OCI-LY7 (cell line): ENCODE measurements at regions not wholly inside any gene's neighbourhood (a gene's known extent, or its start where the extent isn't known, plus 50 kb on each side); places are given as distances from the start of the nearest gene placed in this dataset.

Experiments
- EZH2phosphoT487 ChIP-seq: fragments of 200-600 bp; sonication (generic); IDR thresholded peaks from 2 replicates; pipeline ENCODE4 v1.6.1; 2018; ENCODE audit warnings: low read depth, borderline replicate concordance, mild to moderate bottlenecking, mixed run types, antibody characterized with exemption, low read length, moderate library complexity, mixed read lengths
- TF ChIP-seq, protein P1 (sequence below): fragments of 200-600 bp; sonication (generic); conservative IDR thresholded peaks from 2 replicates; pipeline ENCODE4 v1.5.1; 2014; ENCODE audit warnings: mild to moderate bottlenecking, antibody characterized with exemption, low read length, moderate library complexity, mixed read lengths

DNA sequence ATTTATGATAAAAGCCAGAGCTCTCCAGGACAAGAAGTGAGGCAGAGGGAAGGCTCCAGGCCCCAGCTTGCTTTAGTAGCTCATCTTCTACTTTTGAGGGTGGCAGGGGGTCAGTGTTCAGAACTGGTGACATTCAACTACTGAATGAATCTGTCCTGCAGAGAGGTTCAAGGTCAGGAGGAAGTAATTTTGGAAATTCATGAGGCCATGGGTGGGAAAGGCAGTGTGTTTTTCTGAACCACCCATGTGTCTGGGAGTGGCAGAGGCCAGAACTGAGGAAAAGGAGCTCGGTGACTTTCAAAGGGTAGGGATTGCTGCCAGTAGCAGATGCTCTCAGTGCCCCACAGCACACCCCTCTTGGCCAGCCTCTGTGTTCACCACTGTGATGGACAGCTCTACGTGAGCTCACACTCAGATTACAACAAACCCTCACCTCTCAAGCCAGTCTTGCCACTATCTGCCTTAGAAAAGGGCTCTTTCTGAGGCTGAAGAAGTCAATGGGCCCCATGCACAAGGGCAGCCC is 571.2 kb downstream of the RAB28 start:
- TF ChIP-seq, protein P1, sequence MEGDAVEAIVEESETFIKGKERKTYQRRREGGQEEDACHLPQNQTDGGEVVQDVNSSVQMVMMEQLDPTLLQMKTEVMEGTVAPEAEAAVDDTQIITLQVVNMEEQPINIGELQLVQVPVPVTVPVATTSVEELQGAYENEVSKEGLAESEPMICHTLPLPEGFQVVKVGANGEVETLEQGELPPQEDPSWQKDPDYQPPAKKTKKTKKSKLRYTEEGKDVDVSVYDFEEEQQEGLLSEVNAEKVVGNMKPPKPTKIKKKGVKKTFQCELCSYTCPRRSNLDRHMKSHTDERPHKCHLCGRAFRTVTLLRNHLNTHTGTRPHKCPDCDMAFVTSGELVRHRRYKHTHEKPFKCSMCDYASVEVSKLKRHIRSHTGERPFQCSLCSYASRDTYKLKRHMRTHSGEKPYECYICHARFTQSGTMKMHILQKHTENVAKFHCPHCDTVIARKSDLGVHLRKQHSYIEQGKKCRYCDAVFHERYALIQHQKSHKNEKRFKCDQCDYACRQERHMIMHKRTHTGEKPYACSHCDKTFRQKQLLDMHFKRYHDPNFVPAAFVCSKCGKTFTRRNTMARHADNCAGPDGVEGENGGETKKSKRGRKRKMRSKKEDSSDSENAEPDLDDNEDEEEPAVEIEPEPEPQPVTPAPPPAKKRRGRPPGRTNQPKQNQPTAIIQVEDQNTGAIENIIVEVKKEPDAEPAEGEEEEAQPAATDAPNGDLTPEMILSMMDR = no peak
- TF ChIP-seq EZH2phosphoT487 = no peak
